ENCODE measurements at regions not wholly inside any gene's neighbourhood (a gene's known extent, or its start where the extent isn't known, plus 50 kb on each side); places are given as distances from the start of the nearest gene placed in this dataset.

DNA sequence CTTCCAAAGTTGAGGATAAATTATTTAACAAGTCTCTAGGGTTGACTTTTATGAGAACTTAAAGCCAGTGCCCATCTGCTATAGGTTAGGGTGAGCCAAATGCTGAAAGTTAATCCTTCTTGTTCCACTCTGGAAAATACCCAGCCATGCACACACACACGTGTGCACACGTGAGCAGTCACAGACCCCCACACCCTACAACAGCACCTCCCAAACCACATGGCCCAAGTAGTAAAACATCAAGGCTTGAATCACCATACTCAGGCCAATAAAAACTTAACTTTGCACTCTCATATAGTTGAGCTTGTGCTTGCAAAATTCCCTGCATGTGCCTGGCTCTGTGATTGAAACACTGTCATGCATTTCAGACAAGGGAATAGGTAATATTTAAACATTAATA is 467.6 kb downstream of the ARHGEF28 start:
- Histone ChIP-seq H3K36me3 (ENCODE audit: insufficient read depth in 1 of 2, low read depth in 1 of 2) (no peaks in the 10 kb centered on the region), H3K27ac (no peak overlapping the region), H3K9me3 (no peaks in the 10 kb centered on the region), H3K4me3 (no peak overlapping the region), H3K27me3 (ENCODE audit: insufficient read depth in 3 of 3, low read length in 2 of 3) (no peaks in the 10 kb centered on the region), H3K4me1 (peaks cover 15% of the 10 kb centered on the region)
- no peak for DNase-seq
- intact Hi-C loops (cut with DNase I): no loop called here
- no peak for ATAC-seq
- 25 to 52% (median 36%) methylated on average over 2 of the region's 2 CpGs for whole genome bisulfite sequencing, 3 donors
- TF ChIP-seq, protein P1, sequence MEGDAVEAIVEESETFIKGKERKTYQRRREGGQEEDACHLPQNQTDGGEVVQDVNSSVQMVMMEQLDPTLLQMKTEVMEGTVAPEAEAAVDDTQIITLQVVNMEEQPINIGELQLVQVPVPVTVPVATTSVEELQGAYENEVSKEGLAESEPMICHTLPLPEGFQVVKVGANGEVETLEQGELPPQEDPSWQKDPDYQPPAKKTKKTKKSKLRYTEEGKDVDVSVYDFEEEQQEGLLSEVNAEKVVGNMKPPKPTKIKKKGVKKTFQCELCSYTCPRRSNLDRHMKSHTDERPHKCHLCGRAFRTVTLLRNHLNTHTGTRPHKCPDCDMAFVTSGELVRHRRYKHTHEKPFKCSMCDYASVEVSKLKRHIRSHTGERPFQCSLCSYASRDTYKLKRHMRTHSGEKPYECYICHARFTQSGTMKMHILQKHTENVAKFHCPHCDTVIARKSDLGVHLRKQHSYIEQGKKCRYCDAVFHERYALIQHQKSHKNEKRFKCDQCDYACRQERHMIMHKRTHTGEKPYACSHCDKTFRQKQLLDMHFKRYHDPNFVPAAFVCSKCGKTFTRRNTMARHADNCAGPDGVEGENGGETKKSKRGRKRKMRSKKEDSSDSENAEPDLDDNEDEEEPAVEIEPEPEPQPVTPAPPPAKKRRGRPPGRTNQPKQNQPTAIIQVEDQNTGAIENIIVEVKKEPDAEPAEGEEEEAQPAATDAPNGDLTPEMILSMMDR (IDR thresholded peaks at IDR 0.05): no peak

DNA sequence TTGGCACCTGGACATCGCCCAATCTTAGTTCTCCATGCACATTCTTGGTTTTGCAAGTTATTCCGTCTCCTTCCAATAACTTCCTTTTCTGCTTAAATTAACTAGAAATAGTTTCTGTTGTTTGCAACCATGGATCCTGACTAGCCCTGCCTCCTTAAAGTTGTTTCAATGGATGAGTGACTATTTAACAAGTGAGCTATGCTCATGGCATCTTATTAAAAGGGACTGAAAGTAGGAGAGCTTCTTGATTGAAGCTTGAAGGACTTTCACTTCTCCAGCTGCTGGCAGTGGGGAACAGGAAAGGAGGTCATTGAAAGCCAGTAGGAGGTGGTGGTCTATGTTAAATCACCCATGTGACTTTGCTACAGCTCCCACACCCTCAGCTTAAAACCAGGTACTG is 466.8 kb downstream of the ARHGEF28 start:
- Histone ChIP-seq H3K4me3 (no peak overlapping the region), H3K4me1 (peaks cover 15% of the 10 kb centered on the region), H3K36me3 (ENCODE audit: insufficient read depth in 1 of 2, low read depth in 1 of 2) (no peaks in the 10 kb centered on the region), H3K27me3 (ENCODE audit: insufficient read depth in 3 of 3, low read length in 2 of 3) (no peaks in the 10 kb centered on the region), H3K9me3 (no peaks in the 10 kb centered on the region), H3K27ac (no peak overlapping the region)
- WGBS, 3 donors: 77 to 100% (median 80%) methylated on average over 2 of the region's 2 CpGs
- intact Hi-C loops (cut with DNase I): no loop called here
- TF ChIP-seq, protein P1 (IDR thresholded peaks at IDR 0.05): no peak
- ATAC-seq (no peak), DNase-seq (no peak)

DNA sequence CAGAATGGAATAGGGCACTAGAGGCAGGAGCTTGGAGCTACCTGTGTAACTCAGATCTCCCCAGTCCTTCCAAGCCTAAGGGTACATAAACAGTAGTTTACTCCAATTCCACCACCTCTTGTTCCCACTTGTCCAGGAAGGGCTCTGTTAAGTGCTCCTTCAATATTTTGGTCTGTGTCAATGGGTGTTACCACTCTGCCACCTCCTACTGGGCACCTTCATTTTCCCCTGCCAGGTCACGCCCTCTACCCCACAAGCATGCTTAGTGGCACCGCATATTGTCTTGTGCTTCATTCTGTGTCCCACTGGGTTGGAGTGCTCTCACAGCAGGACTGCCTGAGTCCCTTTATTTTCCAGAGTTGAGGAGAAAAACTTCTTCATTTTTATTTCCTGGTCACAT is 459.8 kb downstream of the ARHGEF28 start:
- Histone ChIP-seq H3K27me3 (ENCODE audit: insufficient read depth in 3 of 3, low read length in 2 of 3) (no peaks in the 10 kb centered on the region), H3K4me1 (no peaks in the 10 kb centered on the region), H3K4me3 (no peak overlapping the region), H3K27ac (no peak overlapping the region), H3K9me3 (no peaks in the 10 kb centered on the region), H3K36me3 (ENCODE audit: insufficient read depth in 1 of 2, low read depth in 1 of 2) (no peaks in the 10 kb centered on the region)
- DNase-seq (no peak), ATAC-seq (no peak)
- WGBS, 3 donors: 96 to 98% (median 98%) methylated on average over 2 of the region's 2 CpGs
- TF ChIP-seq, protein P1 (IDR thresholded peaks at IDR 0.05): no peak
- intact Hi-C loops (cut with DNase I): no loop called here

DNA sequence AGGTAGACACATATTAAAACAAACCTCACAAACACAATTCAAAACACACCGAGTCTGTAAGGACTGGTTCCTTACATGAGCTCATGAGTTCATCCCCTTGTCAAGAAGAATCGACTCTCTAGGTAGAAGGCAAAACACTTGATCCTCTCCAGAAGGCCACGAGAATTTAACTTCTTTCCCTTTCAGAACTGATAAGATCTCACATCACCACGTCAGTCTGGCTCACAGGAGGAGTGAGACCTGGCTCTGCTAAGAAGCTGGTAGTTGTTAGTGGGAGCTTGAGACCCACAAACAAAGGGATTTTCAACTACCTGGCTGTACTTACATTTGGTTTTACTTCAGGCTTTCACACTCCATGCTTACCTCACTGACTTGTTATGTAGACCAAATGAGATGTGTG is 459.2 kb downstream of the ARHGEF28 start:
- intact Hi-C loops (cut with DNase I): no loop called here
- H3K9me3 ChIP-seq: no peaks in the 10 kb centered on the region
- no peak for ATAC-seq
- no peak overlapping the region for H3K4me3 ChIP-seq
- H3K36me3 ChIP-seq (ENCODE audit: insufficient read depth in 1 of 2, low read depth in 1 of 2): no peaks in the 10 kb centered on the region
- TF ChIP-seq, protein P1 (IDR thresholded peaks at IDR 0.05): no peak
- 75 to 79% (median 76%) methylated on average over 4 of the region's 4 CpGs for WGBS, 3 donors
- no peaks in the 10 kb centered on the region for H3K4me1 ChIP-seq
- H3K27ac ChIP-seq: no peak overlapping the region
- H3K27me3 ChIP-seq (ENCODE audit: insufficient read depth in 3 of 3, low read length in 2 of 3): no peaks in the 10 kb centered on the region
- DNase-seq: no peak

DNA sequence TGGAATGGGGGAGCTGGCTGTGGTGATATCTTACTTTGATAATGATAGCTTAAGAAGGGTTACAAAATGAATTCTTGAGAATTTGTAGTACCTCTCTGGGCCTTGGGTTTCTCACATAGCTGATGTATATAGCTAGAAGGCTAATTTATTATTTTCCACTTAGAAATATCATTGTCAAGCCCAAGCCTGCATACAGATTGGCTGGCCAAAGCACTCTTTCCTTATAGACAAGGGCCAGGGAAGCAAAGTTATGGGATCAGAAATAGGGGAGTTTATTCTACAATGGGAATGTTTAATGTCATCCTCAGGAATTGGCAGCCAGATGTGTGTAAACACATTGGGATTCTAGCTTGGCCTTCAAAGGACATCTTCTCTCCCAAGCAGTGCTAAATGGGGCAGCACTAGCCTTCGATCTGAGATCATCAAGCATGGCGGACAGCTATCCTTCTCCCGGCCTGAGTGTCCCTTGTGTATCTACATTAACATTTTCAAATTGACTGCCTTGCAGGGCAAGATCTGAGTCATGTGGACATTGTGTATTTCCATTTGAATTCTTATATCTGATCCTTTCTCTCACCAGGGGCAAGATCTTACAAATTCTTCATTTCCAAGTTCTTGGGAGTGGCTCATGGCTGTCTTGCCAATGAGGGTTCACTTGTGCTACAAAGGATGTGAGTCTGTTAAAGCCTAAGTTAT is 457.2 kb downstream of the ARHGEF28 start:
- Histone ChIP-seq H3K27ac (no peak overlapping the region), H3K4me3 (no peak overlapping the region), H3K9me3 (no peaks in the 10 kb centered on the region), H3K36me3 (ENCODE audit: insufficient read depth in 1 of 2, low read depth in 1 of 2) (no peaks in the 10 kb centered on the region), H3K27me3 (ENCODE audit: insufficient read depth in 3 of 3, low read length in 2 of 3) (no peaks in the 10 kb centered on the region), H3K4me1 (no peaks in the 10 kb centered on the region)
- DNase-seq: no peak
- WGBS, 3 donors: 66 to 98% (median 76%) methylated on average over 3 of the region's 3 CpGs
- intact Hi-C loops (cut with DNase I): no loop called here
- TF ChIP-seq, protein P1 (IDR thresholded peaks at IDR 0.05): no peak
- no peak for ATAC-seq
